PC-9 (cell line): ENCODE measurements at regions not wholly inside any gene's neighbourhood (a gene's known extent, or its start where the extent isn't known, plus 50 kb on each side); places are given as distances from the start of the nearest gene placed in this dataset.

Source experiments
- BruUV-seq: library from RNA; stranded (reverse); fragments of 400-500 nt; replicated peaks from 2 replicates; lab custom pipeline; 2021; lab: Mats Ljungman, UMichigan
- CTCF ChIA-PET: fragments of 300-600 bp; sonication (Branson Sonifier 250); formaldehyde crosslinking; loops from one replicate; lab custom pipeline; 2022; ENCODE audit warnings: antibody characterized with exemption; lab: Charles Lee
- POLR2A ChIA-PET: fragments of 300-600 bp; sonication (Branson Sonifier 250); formaldehyde crosslinking; loops from one replicate; lab custom pipeline; 2022; ENCODE audit warnings: antibody characterized with exemption; ENCODE audit not compliant: unreplicated experiment; lab: Charles Lee
- DNase-seq, 2 experiments: peaks; one replicate each; pipeline versions ENCODE4 v3.0.0 to v3.0.0-alpha.2; 2015 to 2022; ENCODE audit warnings: mixed read lengths in 1 of 2
- H2AFZ ChIP-seq: fragments of 200-600 bp; sonication (generic); 2 replicates; pipeline ENCODE4 v1.8.1; 2017; ENCODE audit warnings: antibody characterized with exemption
- H3F3A ChIP-seq: fragments of 200-600 bp; sonication (generic); 2 replicates; pipeline ENCODE4 v1.8.1; 2017; ENCODE audit warnings: antibody characterized with exemption, mild to moderate bottlenecking, low read depth; ENCODE audit not compliant: insufficient read depth
- H3K27ac ChIP-seq: fragments of 200-600 bp; sonication (generic); 2 replicates; pipeline ENCODE4 v1.6.1; 2016; ENCODE audit warnings: mixed run types
- H3K27me3 ChIP-seq: fragments of 200-600 bp; sonication (generic); 2 replicates; pipeline ENCODE4 v1.6.1; 2016; ENCODE audit warnings: low read depth, mixed run types; ENCODE audit not compliant: insufficient read depth
- H3K36me3 ChIP-seq: fragments of 200-600 bp; sonication (generic); 2 replicates; pipeline ENCODE4 v1.6.1; 2016; ENCODE audit warnings: low read depth, mixed run types
- H3K4me1 ChIP-seq: fragments of 200-600 bp; sonication (generic); replicated peaks from 2 replicates; pipeline ENCODE4 v1.6.1; 2016; ENCODE audit warnings: mixed run types; ENCODE audit not compliant: insufficient read depth
- H3K4me2 ChIP-seq: fragments of 200-600 bp; sonication (generic); 2 replicates; pipeline ENCODE4 v1.6.1; 2017; ENCODE audit warnings: mixed run types
- H3K4me3 ChIP-seq: fragments of 200-600 bp; sonication (generic); 2 replicates; pipeline ENCODE4 v1.6.1; 2016; ENCODE audit warnings: mixed run types
- H3K79me2 ChIP-seq: fragments of 200-600 bp; sonication (generic); 2 replicates; pipeline ENCODE4 v1.6.1; 2017; ENCODE audit warnings: low read depth, mixed run types
- H3K9me2 ChIP-seq: fragments of 200-600 bp; sonication (generic); 2 replicates; pipeline ENCODE4 v1.8.1; 2017; ENCODE audit warnings: mild to moderate bottlenecking; ENCODE audit not compliant: insufficient read depth
- H3K9me3 ChIP-seq: fragments of 200-600 bp; sonication (generic); 2 replicates; pipeline ENCODE4 v1.8.1; 2016; ENCODE audit warnings: low read depth; ENCODE audit not compliant: insufficient read depth
- H4K20me1 ChIP-seq: fragments of 200-600 bp; sonication (generic); 2 replicates; pipeline ENCODE4 v1.8.1; 2017; ENCODE audit not compliant: insufficient read depth
- CTCF ChIP-seq: fragments of 200-600 bp; sonication (generic); conservative IDR thresholded peaks from 2 replicates; pipeline ENCODE4 v1.6.1; 2017; ENCODE audit warnings: mixed run types, antibody characterized with exemption, mild to moderate bottlenecking, moderate library complexity
- EZH2 ChIP-seq: fragments of 200-600 bp; sonication (generic); IDR thresholded peaks from 2 replicates; pipeline ENCODE4 v1.8.0; 2017; ENCODE audit warnings: antibody characterized with exemption, low read depth
- intact Hi-C: fragments of 100-400 bp; cut with micrococcal nuclease; formaldehyde crosslinking; loops from one replicate; pipeline ENCODE4 v1.10.0; 2022; ENCODE audit not compliant: unreplicated experiment

- Histone ChIP-seq H3K27ac (no peak overlapping the region), H3F3A (no peaks in the 10 kb centered on the region), H3K4me1 (no peaks in the 10 kb centered on the region), H3K36me3 (no peaks in the 10 kb centered on the region), H3K9me3 (no peaks in the 10 kb centered on the region), H3K27me3 (no peaks in the 10 kb centered on the region), H3K9me2 (no peaks in the 10 kb centered on the region), H2AFZ (no peak overlapping the region), H3K4me2 (no peak overlapping the region), H3K4me3 (no peak overlapping the region), H4K20me1 (no peaks in the 10 kb centered on the region), H3K79me2 (no peaks in the 10 kb centered on the region)
- ChIA-PET POLR2A (no interaction called here), CTCF (no interaction called here)
- no peak for DNase-seq
- no TSS peak for BruUV-seq
- intact Hi-C loops, result no loop called here
- no peak for TF ChIP-seq EZH2
- TF ChIP-seq CTCF, result no peak
Observed at GRCh38 chr18:28652654-28653053, 475.7 kb upstream of the CDH2 start.

DNA sequence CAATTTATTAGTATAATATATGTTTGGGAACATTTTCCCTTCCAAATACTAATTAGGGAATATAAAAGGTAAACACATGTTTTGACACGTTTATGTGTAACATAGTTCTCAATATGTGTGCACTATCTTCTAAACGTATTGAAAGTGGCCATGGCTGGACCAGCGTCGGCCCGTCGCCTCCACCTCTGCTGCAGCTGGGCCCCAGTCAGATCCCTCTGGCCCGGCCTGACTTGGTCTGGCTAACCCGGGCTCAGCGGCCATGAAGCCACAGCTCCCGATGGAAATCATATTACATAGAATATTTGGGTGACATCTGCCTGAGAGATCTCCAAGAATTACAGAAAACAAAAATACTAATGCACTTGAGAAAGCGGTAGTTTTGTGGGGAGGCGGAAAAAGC is 474.4 kb upstream of the CDH2 start:
- H4K20me1 ChIP-seq, result no peaks in the 10 kb centered on the region
- CTCF ChIA-PET, result no interaction called here
- intact Hi-C loops, result no loop called here

DNA sequence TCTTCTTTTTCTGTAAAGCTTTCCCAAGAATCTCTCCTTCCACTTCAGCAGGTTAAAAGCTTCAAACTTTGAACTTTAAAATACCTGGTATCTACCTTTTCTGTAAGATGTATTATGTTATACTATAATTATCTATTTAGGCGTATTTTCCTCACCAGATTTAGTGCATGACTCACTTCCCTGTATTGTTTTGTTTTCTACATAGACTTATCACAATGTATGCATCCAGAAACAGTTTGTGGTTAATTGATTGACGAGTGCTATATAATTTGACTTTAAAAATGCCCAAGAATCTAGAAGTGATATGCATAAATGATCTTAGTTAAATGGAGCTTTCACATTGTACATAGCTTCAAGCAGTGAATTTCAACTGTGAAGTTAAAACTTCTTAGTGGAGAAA is 473.9 kb upstream of the CDH2 start:
- no peaks in the 10 kb centered on the region for H3K4me1 ChIP-seq
- POLR2A ChIA-PET, result no interaction called here
- H3K27me3 ChIP-seq, result no peaks in the 10 kb centered on the region
- no peak overlapping the region for H2AFZ ChIP-seq
- no peak for DNase-seq
- no peaks in the 10 kb centered on the region for H3F3A ChIP-seq
- no TSS peak for BruUV-seq
- H3K4me3 ChIP-seq, result no peak overlapping the region
- intact Hi-C loops, result no loop called here
- CTCF ChIA-PET, result no interaction called here
- no peaks in the 10 kb centered on the region for H4K20me1 ChIP-seq
- H3K4me2 ChIP-seq, result no peak overlapping the region
- TF ChIP-seq EZH2 (no peak), CTCF (no peak)
- no peak overlapping the region for H3K27ac ChIP-seq
- no peaks in the 10 kb centered on the region for H3K9me3 ChIP-seq
- no peaks in the 10 kb centered on the region for H3K36me3 ChIP-seq
- H3K79me2 ChIP-seq, result no peaks in the 10 kb centered on the region
- H3K9me2 ChIP-seq, result no peaks in the 10 kb centered on the region

More for the DNA sequence above, 474.4 kb upstream of the CDH2 start:
- TF ChIP-seq CTCF (no peak), EZH2 (no peak)
- Histone ChIP-seq H2AFZ (no peak overlapping the region), H3K27me3 (no peaks in the 10 kb centered on the region), H3K9me2 (no peaks in the 10 kb centered on the region), H3K4me2 (no peak overlapping the region), H3K4me3 (no peak overlapping the region), H3K9me3 (no peaks in the 10 kb centered on the region), H3K4me1 (no peaks in the 10 kb centered on the region), H3K36me3 (no peaks in the 10 kb centered on the region), H3K27ac (no peak overlapping the region), H3K79me2 (no peaks in the 10 kb centered on the region), H3F3A (no peaks in the 10 kb centered on the region)
- POLR2A ChIA-PET, result no interaction called here
- no peak for DNase-seq
- no TSS peak for BruUV-seq
